ENCODE measurements at regions not wholly inside any gene's neighbourhood (a gene's known extent, or its start where the extent isn't known, plus 50 kb on each side); places are given as distances from the start of the nearest gene placed in this dataset.

- TF ChIP-seq CTCF (conservative IDR thresholded peaks at IDR 0.05; ENCODE audit: low read depth, low read length), result no peak
- no peak for TF ChIP-seq EZH2 (IDR thresholded peaks at IDR 0.05; ENCODE audit: low read length, unreplicated experiment)
Measured at GRCh38 chr9:106486685-106487084, 376.3 kb upstream of the ZNF462 start.
